AG04449 (cell line): ENCODE measurements at regions not wholly inside any gene's neighbourhood (a gene's known extent, or its start where the extent isn't known, plus 50 kb on each side); places are given as distances from the start of the nearest gene placed in this dataset.

ENCODE experiments used
- CTCF ChIA-PET: fragments of 350-600 bp; formaldehyde crosslinking; extraction: SDS; loops from one replicate; lab custom pipeline; 2021; ENCODE audit warnings: antibody characterized with exemption; lab: Yijun Ruan, JAX
- POLR2A ChIA-PET: fragments of 400-600, 350-600 bp; formaldehyde crosslinking; extraction: SDS; loops from one replicate; lab custom pipeline; 2020; ENCODE audit warnings: antibody characterized with exemption, inconsistent platforms; lab: Yijun Ruan, JAX
- DNase-seq: peaks from one replicate; pipeline ENCODE4 v3.0.0-alpha.2; 2010; ENCODE audit warnings: low read depth, low spot score
- H3K4me3 ChIP-seq: 2 replicates; pipeline ENCODE4 v1.5.1; 2011; ENCODE audit warnings: low read depth, mild to moderate bottlenecking, control low read depth, low read length
- TF ChIP-seq, protein P1 (sequence below): IDR thresholded peaks from one replicate; pipeline ENCODE4 v1.5.1; 2011; ENCODE audit warnings: mild to moderate bottlenecking, moderate library complexity, low read length, control low read depth, inconsistent platforms; ENCODE audit not compliant: insufficient read depth; ENCODE audit errors: missing control alignments

- no peak overlapping the region for H3K4me3 ChIP-seq
- CTCF ChIA-PET = interaction anchor here (0.9 to 4.9 kb wide), 7 partner anchors 9 to 726 kb away, joined by 3 to 67 read pairs (median 5); no protein-coding TSS in a partner anchor
- POLR2A ChIA-PET = no interaction called here
- no peak for DNase-seq
- TF ChIP-seq, protein P1, sequence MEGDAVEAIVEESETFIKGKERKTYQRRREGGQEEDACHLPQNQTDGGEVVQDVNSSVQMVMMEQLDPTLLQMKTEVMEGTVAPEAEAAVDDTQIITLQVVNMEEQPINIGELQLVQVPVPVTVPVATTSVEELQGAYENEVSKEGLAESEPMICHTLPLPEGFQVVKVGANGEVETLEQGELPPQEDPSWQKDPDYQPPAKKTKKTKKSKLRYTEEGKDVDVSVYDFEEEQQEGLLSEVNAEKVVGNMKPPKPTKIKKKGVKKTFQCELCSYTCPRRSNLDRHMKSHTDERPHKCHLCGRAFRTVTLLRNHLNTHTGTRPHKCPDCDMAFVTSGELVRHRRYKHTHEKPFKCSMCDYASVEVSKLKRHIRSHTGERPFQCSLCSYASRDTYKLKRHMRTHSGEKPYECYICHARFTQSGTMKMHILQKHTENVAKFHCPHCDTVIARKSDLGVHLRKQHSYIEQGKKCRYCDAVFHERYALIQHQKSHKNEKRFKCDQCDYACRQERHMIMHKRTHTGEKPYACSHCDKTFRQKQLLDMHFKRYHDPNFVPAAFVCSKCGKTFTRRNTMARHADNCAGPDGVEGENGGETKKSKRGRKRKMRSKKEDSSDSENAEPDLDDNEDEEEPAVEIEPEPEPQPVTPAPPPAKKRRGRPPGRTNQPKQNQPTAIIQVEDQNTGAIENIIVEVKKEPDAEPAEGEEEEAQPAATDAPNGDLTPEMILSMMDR = no peak
Measured at GRCh38 chr3:102529452-102529851, 94.6 kb downstream of the ZPLD1 start.

- CTCF ChIA-PET = interaction anchor here (1.0 to 4.9 kb wide), 7 partner anchors 9 to 728 kb away, joined by 3 to 67 read pairs (median 5); no protein-coding TSS in a partner anchor
- DNase-seq = no peak
- POLR2A ChIA-PET = no interaction called here
- no peak overlapping the region for H3K4me3 ChIP-seq
- TF ChIP-seq, protein P1 = no peak
Measured at GRCh38 chr3:102530415-102531181, 95.8 kb downstream of the ZPLD1 start.

GRCh38 chr3:102531686-102532085, 96.9 kb downstream of the ZPLD1 start:
- no peak for DNase-seq
- TF ChIP-seq, protein P1 = no peak
- no peak overlapping the region for H3K4me3 ChIP-seq
- ChIA-PET CTCF (interaction anchor here (0.6 to 1.8 kb wide), 3 partner anchors 296 to 729 kb away, joined by 3 to 5 read pairs (median 5); no protein-coding TSS in a partner anchor), POLR2A (no interaction called here)

- TF ChIP-seq, protein P1 = no peak
- no peak overlapping the region for H3K4me3 ChIP-seq
- CTCF ChIA-PET = interaction anchor here (0.8 to 1.0 kb wide), 2 partner anchors 295 to 730 kb away, joined by 3 to 5 read pairs; no protein-coding TSS in a partner anchor
- no peak for DNase-seq
- POLR2A ChIA-PET = no interaction called here
Measured at GRCh38 chr3:102532901-102533300, 98.1 kb downstream of the ZPLD1 start.

DNA sequence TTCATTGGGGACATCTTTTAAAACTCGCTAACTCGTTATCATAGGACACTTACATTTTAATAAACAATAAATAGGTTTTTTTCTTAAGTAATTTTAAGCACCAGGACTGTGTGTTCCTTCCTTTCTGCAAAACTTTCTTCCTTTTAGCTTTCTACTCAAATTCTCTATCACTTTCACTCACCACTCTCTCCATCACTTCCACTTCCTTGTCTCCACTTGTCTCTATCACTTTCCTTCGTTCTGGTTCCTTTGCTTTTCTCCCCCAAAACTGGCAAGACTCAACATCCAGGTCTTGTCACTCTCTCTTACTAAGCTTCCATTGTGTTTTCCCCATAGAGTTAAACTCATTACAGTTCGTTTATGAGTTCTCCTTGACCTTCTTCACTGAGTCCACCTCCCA, 99.0 kb downstream of the ZPLD1 start:
- TF ChIP-seq, protein P1 = no peak
- DNase-seq = no peak
- H3K4me3 ChIP-seq = no peak overlapping the region
- ChIA-PET CTCF (interaction anchor here (0.8 to 7.1 kb wide), 7 partner anchors 292 to 731 kb away, joined by 3 to 214 read pairs (median 5); no protein-coding TSS in a partner anchor), POLR2A (no interaction called here)

DNA sequence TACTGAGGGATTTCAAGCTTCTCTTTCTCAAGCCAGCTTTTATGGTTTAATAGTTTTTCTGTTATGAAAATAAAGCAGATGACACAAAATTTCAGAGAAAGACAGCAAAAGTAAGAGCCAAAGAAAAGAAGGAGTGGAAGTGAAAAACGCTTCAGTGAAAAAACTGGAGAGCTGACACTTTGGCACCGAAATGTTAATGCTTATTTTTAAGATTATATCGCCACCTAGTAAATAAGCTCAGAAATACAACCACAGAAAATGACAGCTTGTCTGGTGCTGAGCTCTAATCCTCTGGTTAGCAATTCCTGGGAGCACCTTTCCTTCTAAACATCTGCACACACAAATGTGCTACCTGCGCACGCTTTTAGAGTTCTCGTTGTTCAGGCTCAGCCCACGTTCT, 101.6 kb downstream of the ZPLD1 start:
- ChIA-PET CTCF (interaction anchor here (1.1 to 10.3 kb wide), 10 partner anchors 9 to 734 kb away, joined by 3 to 214 read pairs (median 12); no protein-coding TSS in a partner anchor), POLR2A (no interaction called here)
- DNase-seq = no peak
- TF ChIP-seq, protein P1 = peak; percentile 19
- H3K4me3 ChIP-seq = no peak overlapping the region
